ENCODE measurements at regions not wholly inside any gene's neighbourhood (a gene's known extent, or its start where the extent isn't known, plus 50 kb on each side); places are given as distances from the start of the nearest gene placed in this dataset.

DNA sequence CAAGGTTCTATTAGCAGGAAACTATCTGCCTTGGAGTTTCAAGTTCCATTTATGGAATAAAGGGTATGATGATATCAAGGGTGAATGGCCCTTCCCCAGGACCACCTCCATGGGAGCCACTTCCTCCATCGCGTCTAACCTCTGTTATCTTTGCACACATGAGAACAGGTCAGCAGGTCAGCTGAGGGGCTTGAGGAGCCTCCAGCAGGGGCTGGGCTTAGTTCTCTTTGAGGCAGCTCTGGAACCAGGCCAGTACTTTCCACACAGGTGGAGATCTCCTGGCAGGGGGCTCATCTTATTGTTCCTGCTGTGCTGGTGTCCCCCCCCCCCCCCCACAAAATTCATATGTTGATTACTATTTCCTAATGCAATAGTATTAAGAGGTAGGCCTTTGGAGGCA, 472.2 kb upstream of the ZMIZ1 start:
- intact Hi-C loops (cut with DNase I): no loop called here

GRCh38 chr10:78597796-78598555, 470.8 kb upstream of the ZMIZ1 start:
- Histone ChIP-seq H3K4me1 (replicated peaks in 1 of 2) (no peaks in the 10 kb centered on the region), H3K4me3 (no peak overlapping the region), H3K36me3 (replicated peaks in 1 of 2) (no peaks in the 10 kb centered on the region), H3K9me3 (replicated peaks in 1 of 3) (no peaks in the 10 kb centered on the region), H3K27ac (no peak overlapping the region), H3K27me3 (no peaks in the 10 kb centered on the region)
- 89 to 95% (median 92%) methylated on average over 7 to 11 of the region's 11 CpGs for WGBS, 4 donors
- TF ChIP-seq, protein P1, sequence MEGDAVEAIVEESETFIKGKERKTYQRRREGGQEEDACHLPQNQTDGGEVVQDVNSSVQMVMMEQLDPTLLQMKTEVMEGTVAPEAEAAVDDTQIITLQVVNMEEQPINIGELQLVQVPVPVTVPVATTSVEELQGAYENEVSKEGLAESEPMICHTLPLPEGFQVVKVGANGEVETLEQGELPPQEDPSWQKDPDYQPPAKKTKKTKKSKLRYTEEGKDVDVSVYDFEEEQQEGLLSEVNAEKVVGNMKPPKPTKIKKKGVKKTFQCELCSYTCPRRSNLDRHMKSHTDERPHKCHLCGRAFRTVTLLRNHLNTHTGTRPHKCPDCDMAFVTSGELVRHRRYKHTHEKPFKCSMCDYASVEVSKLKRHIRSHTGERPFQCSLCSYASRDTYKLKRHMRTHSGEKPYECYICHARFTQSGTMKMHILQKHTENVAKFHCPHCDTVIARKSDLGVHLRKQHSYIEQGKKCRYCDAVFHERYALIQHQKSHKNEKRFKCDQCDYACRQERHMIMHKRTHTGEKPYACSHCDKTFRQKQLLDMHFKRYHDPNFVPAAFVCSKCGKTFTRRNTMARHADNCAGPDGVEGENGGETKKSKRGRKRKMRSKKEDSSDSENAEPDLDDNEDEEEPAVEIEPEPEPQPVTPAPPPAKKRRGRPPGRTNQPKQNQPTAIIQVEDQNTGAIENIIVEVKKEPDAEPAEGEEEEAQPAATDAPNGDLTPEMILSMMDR (IDR thresholded peaks at IDR 0.05): no peak
- no peak for TF ChIP-seq POLR2A (IDR thresholded peaks at IDR 0.05)
- intact Hi-C loops (cut with DNase I): no loop called here
- DNase-seq: no peak

More for the DNA sequence above, 472.2 kb upstream of the ZMIZ1 start:
- Histone ChIP-seq H3K27me3 (no peaks in the 10 kb centered on the region), H3K4me3 (no peak overlapping the region), H3K27ac (no peak overlapping the region), H3K36me3 (replicated peaks in 1 of 2) (no peaks in the 10 kb centered on the region), H3K4me1 (replicated peaks in 1 of 2) (no peaks in the 10 kb centered on the region), H3K9me3 (replicated peaks in 1 of 3) (no peaks in the 10 kb centered on the region)
- DNase-seq: peak in 1 of 7 donors; percentile 17
- 67 to 83% (median 76%) methylated on average over 2 of the region's 2 CpGs for WGBS, 4 donors
- TF ChIP-seq, protein P1 (IDR thresholded peaks at IDR 0.05): no peak
- no peak for TF ChIP-seq POLR2A (IDR thresholded peaks at IDR 0.05)

DNA sequence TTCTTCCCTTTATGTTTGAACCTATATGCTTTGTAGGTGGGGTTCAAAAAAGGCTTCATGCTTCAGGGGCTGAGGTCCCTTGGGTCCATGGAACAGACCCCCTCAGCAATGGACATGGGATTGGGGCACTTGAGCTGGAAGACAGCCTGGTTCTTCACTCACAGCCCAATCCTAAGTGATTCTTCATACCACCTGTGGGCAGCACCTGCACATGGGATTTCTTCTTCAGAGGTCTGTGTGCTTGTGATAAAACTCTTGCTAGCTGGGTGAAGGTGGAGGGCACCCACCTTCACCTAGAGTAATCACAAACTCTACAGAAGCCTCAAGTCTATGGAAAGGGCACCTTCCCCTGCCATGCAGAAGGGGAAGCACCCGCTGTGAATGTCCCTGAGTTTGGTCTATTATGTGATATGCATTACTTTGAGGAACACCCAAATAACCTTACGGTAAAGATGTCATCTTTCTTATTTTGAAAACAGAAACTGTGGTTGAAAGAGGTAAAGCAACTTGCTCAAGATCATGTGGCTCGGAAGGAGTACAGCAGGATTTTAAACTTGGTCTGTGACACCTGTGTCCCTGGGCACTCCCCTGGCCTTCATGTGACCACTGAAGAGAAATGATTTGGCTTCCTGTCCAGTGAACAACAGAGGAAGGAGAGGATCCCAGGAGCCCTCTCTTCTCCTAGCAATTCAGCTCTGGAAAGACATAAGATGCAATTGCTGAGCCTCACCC, 469.5 kb upstream of the ZMIZ1 start:
- no peak for DNase-seq
- no peaks in the 10 kb centered on the region for H3K36me3 ChIP-seq (replicated peaks in 1 of 2)
- 74 to 100% (median 91%) methylated on average over 3 of the region's 3 CpGs for WGBS, 4 donors
- H3K4me1 ChIP-seq (replicated peaks in 1 of 2): no peaks in the 10 kb centered on the region
- H3K27ac ChIP-seq: no peak overlapping the region
- H3K9me3 ChIP-seq (replicated peaks in 1 of 3): no peaks in the 10 kb centered on the region
- no peak for TF ChIP-seq POLR2A (IDR thresholded peaks at IDR 0.05)
- TF ChIP-seq, protein P1 (IDR thresholded peaks at IDR 0.05): no peak
- no peak overlapping the region for H3K4me3 ChIP-seq
- no peaks in the 10 kb centered on the region for H3K27me3 ChIP-seq
- intact Hi-C loops (cut with DNase I): no loop called here

- WGBS, 4 donors: 74 to 88% (median 78%) methylated on average over 5 of the region's 5 CpGs
- no peaks in the 10 kb centered on the region for H3K9me3 ChIP-seq (replicated peaks in 1 of 3)
- no peaks in the 10 kb centered on the region for H3K27me3 ChIP-seq
- no peak overlapping the region for H3K27ac ChIP-seq
- TF ChIP-seq, protein P1 (IDR thresholded peaks at IDR 0.05): no peak
- TF ChIP-seq POLR2A (IDR thresholded peaks at IDR 0.05): no peak
- DNase-seq: no peak
- no peaks in the 10 kb centered on the region for H3K36me3 ChIP-seq (replicated peaks in 1 of 2)
- no peaks in the 10 kb centered on the region for H3K4me1 ChIP-seq (replicated peaks in 1 of 2)
- H3K4me3 ChIP-seq: no peak overlapping the region
- intact Hi-C loops (cut with DNase I): no loop called here
Measured at GRCh38 chr10:78600121-78600665, 468.6 kb upstream of the ZMIZ1 start.
